Erythroblast (primary cell): ENCODE measurements at regions not wholly inside any gene's neighbourhood (a gene's known extent, or its start where the extent isn't known, plus 50 kb on each side); places are given as distances from the start of the nearest gene placed in this dataset.

Source experiments
- GATA1 ChIP-seq: IDR thresholded peaks from 2 replicates; pipeline ENCODE4 v1.6.1; 2011; ENCODE audit warnings: low read depth, mild to moderate bottlenecking, control low read depth, low read length, moderate library complexity
- POLR2A ChIP-seq: IDR thresholded peaks from 2 replicates; pipeline ENCODE4 v1.6.1; 2011; ENCODE audit warnings: mild to moderate bottlenecking, low read length

- TF ChIP-seq POLR2A: no peak
- TF ChIP-seq GATA1: no peak
Measured at GRCh38 chr7:50939021-50939420, 156.3 kb upstream of the GRB10 start.
